HG03575 (cell line): ENCODE measurements at regions not wholly inside any gene's neighbourhood (a gene's known extent, or its start where the extent isn't known, plus 50 kb on each side); places are given as distances from the start of the nearest gene placed in this dataset.

Experiments
- ATAC-seq: cut with Tn5 transposase; IDR thresholded peaks from one replicate; pipeline ENCODE4 v1.9.1; 2021; ENCODE audit not compliant: unreplicated experiment, insufficient number of reproducible peaks, low FRiP score; ENCODE audit errors: extremely low read depth

- ATAC-seq, result no peak
Measured at GRCh38 chr10:113425008-113425407, 127.8 kb upstream of the HABP2 start.

GRCh38 chr10:113425541-113425951, 127.3 kb upstream of the HABP2 start:
- no peak for ATAC-seq

GRCh38 chr10:113426181-113426877, 126.5 kb upstream of the HABP2 start:
- ATAC-seq, result no peak

- ATAC-seq, result no peak
Measured at GRCh38 chr10:113427236-113427735, 125.6 kb upstream of the HABP2 start.

GRCh38 chr10:113427811-113428558, 124.9 kb upstream of the HABP2 start:
- ATAC-seq, result no peak

GRCh38 chr10:113430634-113431397, 122.0 kb upstream of the HABP2 start:
- no peak for ATAC-seq

- no peak for ATAC-seq
Measured at GRCh38 chr10:113431398-113432160, 121.3 kb upstream of the HABP2 start.

- ATAC-seq, result no peak
Measured at GRCh38 chr10:113433711-113434110, 119.1 kb upstream of the HABP2 start.

- ATAC-seq, result no peak
Measured at GRCh38 chr10:113434315-113434714, 118.5 kb upstream of the HABP2 start.

GRCh38 chr10:113434950-113435349, 117.9 kb upstream of the HABP2 start:
- ATAC-seq, result no peak

GRCh38 chr10:113435881-113436280, 117.0 kb upstream of the HABP2 start:
- ATAC-seq, result no peak

- no peak for ATAC-seq
Measured at GRCh38 chr10:113436851-113437250, 116.0 kb upstream of the HABP2 start.

GRCh38 chr10:113438652-113439051, 114.2 kb upstream of the HABP2 start:
- no peak for ATAC-seq

- no peak for ATAC-seq
Measured at GRCh38 chr10:113441220-113441619, 111.6 kb upstream of the HABP2 start.

GRCh38 chr10:113441686-113442270, 111.1 kb upstream of the HABP2 start:
- ATAC-seq, result no peak

GRCh38 chr10:113442336-113442735, 110.5 kb upstream of the HABP2 start:
- ATAC-seq, result no peak

- ATAC-seq, result no peak
Measured at GRCh38 chr10:113443141-113443925, 109.5 kb upstream of the HABP2 start.
